Breast epithelium (tissue), 3 donors: ENCODE measurements at regions not wholly inside any gene's neighbourhood (a gene's known extent, or its start where the extent isn't known, plus 50 kb on each side); places are given as distances from the start of the nearest gene placed in this dataset.

ENCODE experiments used
- CTCF ChIP-seq, 3 donors: fragments of 450-650 bp; IDR thresholded peaks; one replicate each; pipeline ENCODE4 v1.5.1; 2016 to 2017; ENCODE audit warnings: antibody characterized with exemption in 3 of 3, mild to moderate bottlenecking in 3 of 3, moderate library complexity in 3 of 3
- POLR2A ChIP-seq: fragments of 450-650 bp; IDR thresholded peaks from one replicate; pipeline ENCODE4 v1.6.1; 2016; ENCODE audit warnings: antibody characterized with exemption, mild to moderate bottlenecking, moderate library complexity
- POLR2AphosphoS5 ChIP-seq, 3 donors: sonication (generic); formaldehyde crosslinking; IDR thresholded peaks; one replicate each; pipeline ENCODE4 v1.6.1; 2017; ENCODE audit warnings: antibody characterized with exemption in 3 of 3

GRCh38 chr10:52391927-52392602 lies 78.0 kb downstream of the DKK1 start:
- TF ChIP-seq POLR2AphosphoS5 (IDR thresholded peaks at IDR 0.05) (no peak), CTCF (IDR thresholded peaks at IDR 0.05) (no peak), POLR2A (no peak)
